ENCODE measurements at regions not wholly inside any gene's neighbourhood (a gene's known extent, or its start where the extent isn't known, plus 50 kb on each side); places are given as distances from the start of the nearest gene placed in this dataset.

GRCh38 chr1:190812996-190813395 lies 335.3 kb upstream of the BRINP3 start:
- no peaks in the 10 kb centered on the region for H4K20me1 ChIP-seq (ENCODE audit: control insufficient read depth, insufficient read depth)
- H2AFZ ChIP-seq (ENCODE audit: control insufficient read depth, low read depth, low read length) = no peak overlapping the region
- no peak overlapping the region for H3K27ac ChIP-seq (ENCODE audit: control insufficient read depth, insufficient read depth)
- CTCF ChIA-PET = interaction anchor here (1.1 kb wide), 1 partner anchor 21 kb away, joined by 3 read pairs; no protein-coding TSS in a partner anchor
- 0% methylated on average over 2 of the region's 2 CpGs for WGBS (ENCODE audit: insufficient coverage, insufficient replicate concordance, low lambda C conversion rate, missing lambda C conversion rate)
- no peaks in the 10 kb centered on the region for H3K79me2 ChIP-seq (ENCODE audit: control insufficient read depth, insufficient read depth, low read length)
- RAD21 ChIA-PET (ENCODE audit: unreplicated experiment) = no interaction called here
- intact Hi-C loops (cut with micrococcal nuclease; ENCODE audit: unreplicated experiment) (loop anchor here (10.0 kb wide), 1 partner anchor 62 kb away; no protein-coding TSS in a partner anchor), in situ Hi-C loops (cut with MboI) (no loop called here)
- no peak for TF ChIP-seq RBBP5 (conservative IDR thresholded peaks at IDR 0.05)
- TF ChIP-seq EP300 (IDR thresholded peaks at IDR 0.05; ENCODE audit: borderline replicate concordance in 1 of 2, control insufficient read depth in 1 of 2, low read depth in 2 of 2, low read length in 2 of 2) = no peak
- no peak for TF ChIP-seq WRNIP1 (IDR thresholded peaks at IDR 0.05; ENCODE audit: borderline replicate concordance, low read depth, low read length)
- TF ChIP-seq MTA3 (IDR thresholded peaks at IDR 0.05; ENCODE audit: borderline replicate concordance, low read length) = no peak
- TF ChIP-seq EED (IDR thresholded peaks at IDR 0.05; ENCODE audit: low read depth) = no peak
- TF ChIP-seq IRF3 (IDR thresholded peaks at IDR 0.05) = no peak
- no peak for TF ChIP-seq RUNX3 (IDR thresholded peaks at IDR 0.05; ENCODE audit: low read length)
- TF ChIP-seq MYC (IDR thresholded peaks at IDR 0.05; ENCODE audit: insufficient read depth, insufficient read length, insufficient replicate concordance, low read length, severe bottlenecking) = no peak
- no peak for TF ChIP-seq SKIL (IDR thresholded peaks at IDR 0.05; ENCODE audit: low read depth, poor library complexity, severe bottlenecking)
- no peak for TF ChIP-seq MEF2A (IDR thresholded peaks at IDR 0.05; ENCODE audit: insufficient read depth, low read depth, low read length)
- TF ChIP-seq ZNF592 (IDR thresholded peaks at IDR 0.05) = no peak
- TF ChIP-seq HDAC6 (IDR thresholded peaks at IDR 0.05; ENCODE audit: unreplicated experiment) = no peak
- TF ChIP-seq NFXL1 (IDR thresholded peaks at IDR 0.05; ENCODE audit: borderline replicate concordance) = no peak
- TF ChIP-seq NFYA (IDR thresholded peaks at IDR 0.05; ENCODE audit: borderline replicate concordance, low read depth, low read length) = no peak
- TF ChIP-seq GABPA (IDR thresholded peaks at IDR 0.05; ENCODE audit: low read depth) = no peak
- H3K9ac ChIP-seq (ENCODE audit: control insufficient read depth, insufficient read depth, low read length) = no peak overlapping the region
- no peak overlapping the region for H3K4me3 ChIP-seq
- no peaks in the 10 kb centered on the region for H3K4me1 ChIP-seq (ENCODE audit: control insufficient read depth, insufficient read depth, low read length)
- no peaks in the 10 kb centered on the region for H3K36me3 ChIP-seq (ENCODE audit: control insufficient read depth in 2 of 2, insufficient read depth in 2 of 2, low read length in 1 of 2)
- H3K4me2 ChIP-seq (ENCODE audit: control insufficient read depth, insufficient read depth) = no peak overlapping the region
- POLR2A ChIA-PET = no interaction called here
- SMC1A ChIA-PET (ENCODE audit: uncharacterized antibody, unreplicated experiment) = no interaction called here
- FAIRE-seq (no peak), DNase-seq (ENCODE audit: low read depth, low spot score) (no peak), ATAC-seq (no peak)
- H3K9me3 ChIP-seq (replicated peaks; ENCODE audit: control insufficient read depth, insufficient read depth, low read length) = no peaks in the 10 kb centered on the region
- no peaks in the 10 kb centered on the region for H3K27me3 ChIP-seq (replicated peaks in 1 of 2; ENCODE audit: control insufficient read depth in 2 of 2, insufficient read depth in 2 of 2, low read length in 1 of 2)
- no TSS peak for BruUV-seq (replicated peaks)

Data from GM12878 (cell line).